ENCODE measurements at regions not wholly inside any gene's neighbourhood (a gene's known extent, or its start where the extent isn't known, plus 50 kb on each side); places are given as distances from the start of the nearest gene placed in this dataset.
"Not testable (repeated sequence)": the region's sequence is repeated elsewhere in the genome, so short reads cannot be mapped to it uniquely, and the experiment has no call there.

DNA sequence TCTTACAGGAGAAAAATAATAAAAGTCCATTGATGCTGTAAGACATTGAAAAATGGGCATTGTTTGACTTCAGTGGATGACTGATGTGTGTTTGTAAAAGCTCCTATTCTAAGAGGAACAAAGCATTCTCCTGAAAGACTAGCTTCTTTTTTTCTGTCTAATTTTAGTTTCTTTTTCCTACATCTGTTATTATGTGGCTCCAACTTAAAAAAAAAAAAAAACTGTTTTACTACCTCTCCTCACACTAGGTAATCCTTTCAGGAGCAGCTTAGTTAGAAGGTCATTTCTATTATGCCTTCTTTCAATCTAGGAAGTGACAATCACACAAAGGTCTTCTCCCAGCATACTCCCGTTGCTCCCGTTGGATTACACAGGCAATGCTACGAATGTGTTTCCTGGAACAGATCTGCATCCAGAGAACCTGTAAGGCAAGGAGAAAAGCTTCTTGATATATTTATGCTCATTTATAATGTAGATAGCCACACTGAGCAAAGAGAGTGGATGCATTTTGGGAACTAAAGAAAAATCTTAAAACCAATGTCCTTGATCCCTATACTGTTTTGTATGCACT, 595.1 kb upstream of the CCDC179 start:
- H3K27ac Mint-ChIP-seq: no peak overlapping the region
- TF ChIP-seq, protein P1, sequence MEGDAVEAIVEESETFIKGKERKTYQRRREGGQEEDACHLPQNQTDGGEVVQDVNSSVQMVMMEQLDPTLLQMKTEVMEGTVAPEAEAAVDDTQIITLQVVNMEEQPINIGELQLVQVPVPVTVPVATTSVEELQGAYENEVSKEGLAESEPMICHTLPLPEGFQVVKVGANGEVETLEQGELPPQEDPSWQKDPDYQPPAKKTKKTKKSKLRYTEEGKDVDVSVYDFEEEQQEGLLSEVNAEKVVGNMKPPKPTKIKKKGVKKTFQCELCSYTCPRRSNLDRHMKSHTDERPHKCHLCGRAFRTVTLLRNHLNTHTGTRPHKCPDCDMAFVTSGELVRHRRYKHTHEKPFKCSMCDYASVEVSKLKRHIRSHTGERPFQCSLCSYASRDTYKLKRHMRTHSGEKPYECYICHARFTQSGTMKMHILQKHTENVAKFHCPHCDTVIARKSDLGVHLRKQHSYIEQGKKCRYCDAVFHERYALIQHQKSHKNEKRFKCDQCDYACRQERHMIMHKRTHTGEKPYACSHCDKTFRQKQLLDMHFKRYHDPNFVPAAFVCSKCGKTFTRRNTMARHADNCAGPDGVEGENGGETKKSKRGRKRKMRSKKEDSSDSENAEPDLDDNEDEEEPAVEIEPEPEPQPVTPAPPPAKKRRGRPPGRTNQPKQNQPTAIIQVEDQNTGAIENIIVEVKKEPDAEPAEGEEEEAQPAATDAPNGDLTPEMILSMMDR (IDR thresholded peaks at IDR 0.05): no peak
- peaks cover 5% of the 10 kb centered on the region for H3K9me3 Mint-ChIP-seq
- H3K4me3 Mint-ChIP-seq: no peak overlapping the region
- no peaks in the 10 kb centered on the region for H3K27me3 Mint-ChIP-seq (ENCODE audit: low read depth, poor library complexity)
- DNase-seq: no peak
- no peaks in the 10 kb centered on the region for H3K4me1 Mint-ChIP-seq
- H3K36me3 Mint-ChIP-seq (ENCODE audit: low read depth): no peaks in the 10 kb centered on the region

DNA sequence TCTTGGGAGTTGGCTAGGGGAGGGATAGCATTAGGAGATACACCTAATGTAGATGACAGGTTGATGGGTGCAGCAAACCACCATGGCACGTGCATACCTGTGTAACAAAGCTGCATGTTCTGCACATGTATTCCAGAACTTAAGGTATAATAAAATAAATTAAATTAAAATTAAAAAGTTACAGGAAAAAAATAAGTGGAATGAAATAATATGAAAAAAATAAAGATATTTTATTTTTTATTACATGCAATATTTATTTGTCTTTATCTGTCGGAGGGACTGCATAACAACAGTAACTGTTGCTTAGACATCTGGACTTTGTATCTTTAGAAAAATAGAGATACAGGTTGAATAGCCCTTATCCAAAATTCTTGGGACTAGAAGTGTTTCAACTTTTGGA, 597.4 kb upstream of the CCDC179 start:
- H3K9me3 Mint-ChIP-seq: no peaks in the 10 kb centered on the region
- no peak overlapping the region for H3K4me3 Mint-ChIP-seq
- DNase-seq: no peak
- H3K36me3 Mint-ChIP-seq (ENCODE audit: low read depth): no peaks in the 10 kb centered on the region
- no peaks in the 10 kb centered on the region for H3K4me1 Mint-ChIP-seq
- no peaks in the 10 kb centered on the region for H3K27me3 Mint-ChIP-seq (ENCODE audit: low read depth, poor library complexity)
- H3K27ac Mint-ChIP-seq: no peak overlapping the region
- TF ChIP-seq, protein P1 (IDR thresholded peaks at IDR 0.05): no peak

DNA sequence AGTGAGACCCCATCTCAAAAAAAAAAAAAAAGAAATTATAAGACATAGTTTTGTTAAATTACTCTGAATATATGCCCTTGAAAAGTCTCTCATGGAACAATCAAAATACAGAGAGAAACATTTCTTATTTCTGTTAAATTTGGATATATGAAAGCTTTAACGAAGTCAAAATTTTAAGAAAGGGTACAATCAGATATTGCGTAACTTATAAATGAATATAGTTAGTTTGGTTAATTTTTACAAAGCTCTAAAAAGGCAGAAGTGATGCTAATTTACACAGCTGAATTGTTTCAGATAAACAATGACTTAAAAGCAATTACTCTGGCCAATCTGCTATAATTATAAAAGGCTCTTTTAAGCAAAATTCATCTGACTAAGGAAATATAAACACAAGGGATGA, 611.6 kb upstream of the CCDC179 start:
- Mint-ChIP-seq H3K9me3 (no peaks in the 10 kb centered on the region), H3K27me3 (ENCODE audit: low read depth, poor library complexity) (peaks cover 3% of the 10 kb centered on the region), H3K27ac (no peak overlapping the region), H3K36me3 (ENCODE audit: low read depth) (no peaks in the 10 kb centered on the region), H3K4me3 (no peak overlapping the region), H3K4me1 (no peaks in the 10 kb centered on the region)
- no peak for DNase-seq
- TF ChIP-seq, protein P1 (IDR thresholded peaks at IDR 0.05): no peak

DNA sequence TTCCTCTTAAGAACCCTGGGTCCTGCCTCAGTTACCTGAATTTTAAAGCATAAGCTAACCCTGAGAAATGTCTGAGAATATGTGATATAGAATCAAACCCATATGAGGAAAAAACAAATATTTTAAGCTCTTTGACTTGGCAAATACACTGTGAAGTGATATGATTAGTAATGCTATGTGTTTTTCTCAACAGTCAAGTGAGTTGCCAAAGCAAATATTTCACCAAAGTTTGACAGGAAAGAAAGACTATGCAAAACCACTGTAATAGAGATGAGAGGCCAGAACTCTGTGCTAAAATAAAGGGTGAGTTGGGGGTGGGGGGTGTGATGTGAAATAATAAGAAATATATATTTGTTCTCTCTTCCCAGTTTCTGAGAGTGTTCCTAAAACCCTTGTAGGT, 613.5 kb upstream of the CCDC179 start:
- DNase-seq: no peak
- no peak overlapping the region for H3K4me3 Mint-ChIP-seq
- H3K27ac Mint-ChIP-seq: no peak overlapping the region
- TF ChIP-seq, protein P1 (IDR thresholded peaks at IDR 0.05): no peak
- H3K36me3 Mint-ChIP-seq (ENCODE audit: low read depth): no peaks in the 10 kb centered on the region
- H3K9me3 Mint-ChIP-seq: no peaks in the 10 kb centered on the region
- H3K4me1 Mint-ChIP-seq: no peaks in the 10 kb centered on the region
- H3K27me3 Mint-ChIP-seq (ENCODE audit: low read depth, poor library complexity): peaks cover 6% of the 10 kb centered on the region

DNA sequence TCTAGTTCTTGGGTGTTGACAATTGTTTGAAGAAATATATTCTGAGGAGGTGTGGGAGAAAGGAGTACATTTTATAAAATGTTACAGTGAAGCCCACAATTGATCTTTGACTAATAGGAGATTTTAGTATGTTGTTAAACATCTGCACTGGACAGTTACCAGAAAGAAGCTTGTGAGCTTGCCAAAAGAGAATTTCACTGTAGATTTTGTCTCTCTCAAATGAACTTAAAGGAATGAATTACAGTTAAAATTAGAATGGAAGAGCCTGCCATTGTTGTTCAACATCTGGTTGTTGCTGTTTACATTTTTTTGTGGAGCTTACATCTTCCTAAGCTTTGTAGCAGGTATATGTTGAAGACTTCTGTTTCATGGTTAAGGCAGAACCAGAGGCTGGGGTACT, 620.5 kb upstream of the CCDC179 start:
- no peak for DNase-seq
- H3K4me1 Mint-ChIP-seq: no peaks in the 10 kb centered on the region
- H3K36me3 Mint-ChIP-seq (ENCODE audit: low read depth): peaks cover 6% of the 10 kb centered on the region
- peaks cover 13% of the 10 kb centered on the region for H3K9me3 Mint-ChIP-seq
- H3K27ac Mint-ChIP-seq: no peak overlapping the region
- H3K27me3 Mint-ChIP-seq (ENCODE audit: low read depth, poor library complexity): peaks cover 8% of the 10 kb centered on the region
- no peak overlapping the region for H3K4me3 Mint-ChIP-seq
- TF ChIP-seq, protein P1 (IDR thresholded peaks at IDR 0.05): no peak

DNA sequence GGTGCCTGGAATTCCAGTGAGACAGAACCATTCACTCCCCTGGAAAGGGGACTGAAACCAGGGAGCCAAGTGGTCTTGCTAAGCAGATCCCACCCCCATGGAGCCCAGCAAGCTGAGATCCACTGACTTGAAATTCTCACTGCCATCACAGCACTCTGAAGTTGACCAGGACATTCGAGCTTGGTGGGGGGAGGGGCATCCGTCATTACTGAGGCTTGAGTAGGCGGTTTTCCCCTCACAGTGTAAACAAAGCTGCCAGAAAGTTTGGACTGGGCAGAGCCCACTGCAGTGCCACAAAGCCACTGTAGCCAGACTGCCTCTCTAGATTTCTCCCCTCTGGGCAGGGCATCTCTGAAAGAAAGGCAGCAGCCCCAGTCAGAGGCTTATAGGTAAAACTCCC, 623.9 kb upstream of the CCDC179 start:
- H3K4me1 Mint-ChIP-seq; H3K36me3 Mint-ChIP-seq (ENCODE audit: low read depth); H3K4me3 Mint-ChIP-seq; H3K27ac Mint-ChIP-seq; H3K27me3 Mint-ChIP-seq (ENCODE audit: low read depth, poor library complexity): not testable (repeated sequence)
- H3K9me3 Mint-ChIP-seq: peaks cover 46% of the 10 kb centered on the region
- DNase-seq: peak; percentile 40

DNA sequence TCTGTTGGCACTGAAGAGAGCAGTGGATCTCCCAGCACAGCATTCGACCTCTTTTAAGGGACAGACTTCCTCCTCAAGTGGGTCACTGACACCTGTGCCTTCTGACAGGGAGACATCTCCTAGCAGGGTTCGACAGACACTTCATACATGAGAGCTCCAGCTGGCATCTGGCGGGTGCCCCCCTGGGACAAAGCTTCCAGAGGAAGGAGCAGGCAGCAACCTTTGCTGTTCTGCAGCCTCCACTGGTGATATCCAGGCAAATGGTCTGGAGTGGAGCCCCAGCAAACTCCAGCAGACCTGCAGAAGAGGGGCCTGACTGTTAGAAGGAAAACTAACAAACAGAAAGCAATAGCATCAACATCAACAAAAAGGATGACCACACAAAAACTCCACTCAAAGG, 624.3 kb upstream of the CCDC179 start:
- peaks cover 49% of the 10 kb centered on the region for H3K9me3 Mint-ChIP-seq
- not testable (repeated sequence) for H3K27ac Mint-ChIP-seq; H3K27me3 Mint-ChIP-seq (ENCODE audit: low read depth, poor library complexity); H3K4me3 Mint-ChIP-seq; DNase-seq; H3K4me1 Mint-ChIP-seq; H3K36me3 Mint-ChIP-seq (ENCODE audit: low read depth)
